Dedifferentiated amniotic fluid mesenchymal stem cell (primary cell): ENCODE measurements at regions not wholly inside any gene's neighbourhood (a gene's known extent, or its start where the extent isn't known, plus 50 kb on each side); places are given as distances from the start of the nearest gene placed in this dataset.
"Not testable (repeated sequence)": the region's sequence is repeated elsewhere in the genome, so short reads cannot be mapped to it uniquely, and the experiment has no call there.

Source experiments
- DNase-seq: peaks from one replicate; pipeline ENCODE4 v3.0.0-alpha.2; 2016; ENCODE audit errors: extremely low spot score

DNA sequence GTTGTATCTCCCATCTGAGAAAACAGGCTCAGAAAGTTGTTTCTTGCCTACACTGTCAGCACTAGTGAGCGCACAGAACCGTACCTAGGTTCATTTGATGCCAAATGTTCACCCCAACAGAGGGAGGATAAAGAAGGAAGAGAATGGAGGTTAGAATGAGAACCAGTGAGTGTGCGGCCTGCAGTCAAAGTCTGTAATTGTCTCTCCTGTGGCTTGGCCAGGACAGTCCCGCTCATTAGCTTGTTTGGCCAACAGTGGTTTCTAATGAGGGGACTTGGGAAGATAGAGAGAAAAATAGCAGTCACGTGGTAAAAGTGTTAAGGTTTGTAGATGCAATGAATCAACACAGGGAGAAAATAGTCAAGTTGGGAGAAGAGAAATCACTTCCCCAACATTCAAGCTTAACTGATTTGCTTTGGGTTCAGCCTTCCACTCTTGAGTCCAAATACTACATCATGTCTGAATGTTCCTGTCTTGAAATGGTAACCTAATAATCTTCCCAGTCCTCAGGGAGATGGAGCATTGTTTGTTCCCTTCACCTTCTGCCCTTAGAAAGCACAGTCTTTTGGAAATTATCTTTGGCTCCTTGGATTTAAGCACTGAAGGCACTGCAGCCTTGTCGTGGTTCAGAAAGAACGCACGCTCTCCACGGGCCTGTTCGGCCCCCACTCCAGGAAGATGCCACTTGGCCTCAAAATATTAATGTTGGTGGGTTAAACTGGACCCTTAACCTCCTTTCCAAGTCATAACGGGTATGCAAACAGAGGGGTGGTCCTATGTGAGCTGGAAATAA lies 360.4 kb upstream of the ZNF32 start:
- no peak for DNase-seq

DNA sequence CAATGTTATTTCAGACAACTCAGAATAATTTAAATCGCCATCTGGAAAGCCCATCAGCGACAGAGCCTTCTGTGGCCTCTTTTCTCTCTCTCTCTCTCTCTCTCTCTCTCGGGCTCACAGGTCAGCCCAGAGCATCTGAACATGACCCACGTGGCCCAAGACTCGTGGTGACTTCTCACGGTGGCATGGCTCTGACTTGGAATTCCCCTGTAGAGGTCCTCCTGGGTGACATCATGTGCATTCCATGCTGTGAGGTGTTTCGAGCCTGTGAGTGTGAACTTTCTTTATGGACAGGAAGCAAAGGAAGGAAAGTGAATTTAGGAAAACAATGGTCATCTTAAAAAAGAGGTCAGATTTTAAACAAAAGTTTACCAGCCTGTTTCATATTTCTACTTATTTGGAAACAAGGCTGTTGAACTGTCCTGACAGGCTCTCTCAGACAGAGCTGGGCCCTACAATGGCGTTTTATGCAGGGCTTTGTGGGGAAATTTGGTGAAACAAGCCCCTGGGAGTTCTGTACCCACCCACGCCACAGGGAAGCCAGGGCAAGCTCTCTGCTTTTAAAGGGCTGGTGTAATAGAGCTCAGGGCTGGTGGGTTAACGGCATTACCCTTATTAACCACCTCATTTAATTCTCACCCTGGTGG lies 359.7 kb upstream of the ZNF32 start:
- no peak for DNase-seq

DNA sequence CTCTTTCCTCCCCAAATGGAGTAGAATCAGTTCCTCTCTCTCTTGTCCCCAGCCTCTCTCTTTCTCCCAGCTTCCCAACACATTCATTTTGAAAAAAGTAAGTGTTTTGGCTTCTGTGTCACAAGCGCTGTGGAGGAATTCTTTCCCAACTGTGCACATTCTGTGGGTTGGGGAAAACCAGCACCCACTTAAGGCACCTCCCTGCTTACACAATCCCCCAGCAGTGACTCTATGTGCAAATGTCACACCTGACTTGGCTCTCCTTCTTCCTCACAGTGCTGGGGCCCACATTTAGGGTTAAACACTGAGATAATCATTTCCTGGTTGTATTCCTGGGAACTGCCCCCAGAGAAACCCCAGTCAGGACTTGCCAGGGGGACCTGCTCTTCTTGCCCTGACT lies 358.1 kb upstream of the ZNF32 start:
- DNase-seq = no peak

DNA sequence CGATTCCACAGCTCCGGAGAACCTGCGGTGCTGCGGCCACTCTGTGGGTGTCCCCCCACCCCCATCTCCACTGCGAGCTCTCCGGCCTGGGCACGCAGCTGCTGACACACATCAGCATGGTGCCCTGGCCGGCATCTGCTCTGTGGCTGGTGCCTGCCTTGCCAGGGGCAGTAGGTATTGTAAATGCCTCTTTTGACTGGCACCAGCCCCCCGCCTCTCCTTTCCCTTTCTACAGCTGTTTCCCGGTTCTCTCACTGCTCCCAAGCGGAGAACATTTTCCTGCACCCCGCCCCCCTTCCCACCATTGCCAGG lies 357.1 kb upstream of the ZNF32 start:
- no peak for DNase-seq

DNA sequence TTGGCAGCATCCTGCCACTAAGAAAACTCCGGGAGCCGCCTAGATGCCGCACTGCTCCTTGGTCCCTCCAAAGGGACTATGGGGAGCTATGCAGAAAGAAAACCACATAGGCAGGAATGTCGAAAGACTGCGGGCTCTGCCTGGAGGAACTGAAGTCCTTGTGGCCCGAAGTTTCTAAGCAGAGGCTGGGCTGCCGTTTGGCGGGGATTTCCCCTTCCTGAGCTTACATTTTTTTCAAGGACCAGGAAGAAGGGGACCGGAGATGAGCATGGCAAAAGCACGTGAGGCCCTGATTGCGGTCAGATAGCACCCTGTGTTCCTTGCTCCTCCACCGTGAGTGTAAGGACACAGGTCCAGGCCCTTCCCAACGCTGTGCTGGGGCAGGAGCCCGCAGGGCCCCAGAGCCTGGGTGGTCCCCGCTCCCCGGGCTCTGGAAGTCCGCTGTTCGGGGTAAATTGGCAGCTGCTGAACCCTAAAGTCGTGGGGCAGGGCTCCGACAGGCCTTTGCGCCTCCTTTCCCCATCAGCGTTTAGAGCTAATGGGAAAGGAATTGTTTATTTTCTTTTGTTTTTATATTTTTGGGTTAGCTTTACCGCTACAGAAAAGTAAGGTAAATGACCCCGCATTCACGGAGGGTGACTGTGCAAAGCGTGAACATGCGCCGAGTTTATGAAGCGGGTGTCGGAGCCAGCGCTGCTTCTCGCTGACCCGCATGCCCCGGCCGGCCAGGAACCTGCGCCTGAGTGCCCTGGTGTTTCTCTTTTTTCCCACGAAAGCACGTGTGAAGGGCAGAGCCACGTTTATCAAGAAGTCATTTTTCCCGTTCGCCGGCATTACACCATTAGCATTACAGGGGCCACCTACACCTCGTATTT lies 356.5 kb upstream of the ZNF32 start:
- no peak for DNase-seq

DNA sequence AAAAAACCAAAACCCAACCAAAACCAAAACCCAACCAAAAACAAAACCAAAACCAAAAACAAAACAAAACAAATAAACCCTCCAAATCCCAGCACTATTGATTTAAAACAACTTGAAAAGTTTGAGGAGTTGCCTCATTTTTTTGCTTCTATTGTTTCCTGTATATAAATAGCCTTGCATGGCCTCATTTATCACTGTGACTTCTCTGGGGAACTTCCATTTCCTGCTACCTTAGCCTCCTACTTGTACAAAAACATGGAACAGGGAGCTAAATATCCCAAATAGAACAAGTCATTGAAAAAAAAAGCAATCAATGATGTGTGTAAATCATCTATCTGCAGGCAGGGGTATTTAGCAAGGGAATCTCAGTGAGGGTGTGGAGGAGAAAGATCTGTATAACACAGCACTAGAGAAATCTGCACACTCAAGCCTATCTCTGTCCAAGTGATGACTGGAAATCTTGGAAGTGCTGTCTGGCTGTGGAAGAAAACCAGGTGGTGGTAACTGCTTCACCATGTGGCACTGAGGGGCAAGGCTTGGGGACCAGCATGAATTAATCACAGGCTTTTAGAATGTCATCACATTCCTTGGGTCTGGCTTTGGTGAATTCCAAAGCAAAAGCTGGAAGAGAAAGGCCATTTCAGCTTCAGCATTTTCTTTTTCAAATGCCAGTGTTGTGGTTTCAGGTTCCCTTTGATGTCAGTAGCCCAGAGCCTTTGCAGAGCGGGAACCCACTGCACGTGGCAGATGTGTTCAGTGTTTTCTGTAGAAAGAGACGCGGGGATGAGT lies 349.5 kb upstream of the ZNF32 start:
- DNase-seq = no peak

DNA sequence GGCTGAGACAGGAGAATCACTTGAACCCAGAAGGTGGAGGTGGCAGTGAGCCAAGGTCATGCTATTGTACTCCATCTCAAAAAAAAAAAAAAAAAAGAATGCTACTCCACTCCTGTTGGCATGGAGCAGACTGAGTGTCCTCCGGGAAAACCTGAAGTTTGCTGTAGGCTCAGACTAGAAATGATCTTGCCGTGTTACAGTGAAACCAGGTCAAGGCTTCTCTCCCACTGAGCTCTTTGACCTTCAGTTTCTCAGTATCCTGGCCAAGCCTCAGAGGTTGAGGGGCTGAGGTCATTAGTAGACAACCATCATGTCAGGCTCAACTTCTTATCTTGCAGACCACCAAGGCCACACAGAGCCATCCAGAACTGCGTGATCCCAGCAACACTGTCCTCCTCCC lies 348.6 kb upstream of the ZNF32 start:
- no peak for DNase-seq

DNA sequence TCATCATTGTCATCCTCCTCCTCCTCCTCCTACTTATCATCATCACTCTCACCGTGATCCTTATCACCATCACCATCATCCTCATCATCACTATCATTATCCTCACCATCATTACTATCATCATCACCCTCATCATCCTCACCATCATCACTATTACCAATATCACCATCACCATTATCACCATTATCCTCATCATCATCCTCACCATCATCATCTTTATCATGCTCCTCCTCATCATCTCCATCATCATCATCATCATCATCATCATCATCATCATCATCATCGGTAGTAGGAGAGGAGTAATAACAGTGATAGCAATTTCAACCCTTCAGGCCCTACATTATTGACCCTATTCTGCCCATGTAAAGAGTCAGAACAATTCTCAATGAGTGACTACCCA lies 345.9 kb upstream of the ZNF32 start:
- no peak for DNase-seq

DNA sequence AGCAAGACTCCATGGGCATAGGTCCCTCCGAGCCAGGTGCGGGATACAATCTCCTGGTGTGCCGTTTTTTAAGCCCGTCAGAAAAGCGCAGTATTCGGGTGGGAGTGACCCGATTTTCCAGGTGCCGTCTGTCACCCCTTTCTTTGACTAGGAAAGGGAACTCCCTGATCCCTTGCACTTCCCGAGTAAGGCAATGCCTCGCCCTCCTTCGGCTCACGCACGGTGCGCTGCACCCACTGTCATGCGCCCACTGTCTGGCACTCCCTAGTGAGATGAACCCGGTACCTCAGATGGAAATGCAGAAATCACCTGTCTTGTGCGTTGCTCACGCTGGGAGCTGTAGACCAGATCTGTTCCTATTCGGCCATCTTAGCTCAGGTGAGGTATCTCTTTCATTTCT lies 344.1 kb upstream of the ZNF32 start:
- not testable (repeated sequence) for DNase-seq

DNA sequence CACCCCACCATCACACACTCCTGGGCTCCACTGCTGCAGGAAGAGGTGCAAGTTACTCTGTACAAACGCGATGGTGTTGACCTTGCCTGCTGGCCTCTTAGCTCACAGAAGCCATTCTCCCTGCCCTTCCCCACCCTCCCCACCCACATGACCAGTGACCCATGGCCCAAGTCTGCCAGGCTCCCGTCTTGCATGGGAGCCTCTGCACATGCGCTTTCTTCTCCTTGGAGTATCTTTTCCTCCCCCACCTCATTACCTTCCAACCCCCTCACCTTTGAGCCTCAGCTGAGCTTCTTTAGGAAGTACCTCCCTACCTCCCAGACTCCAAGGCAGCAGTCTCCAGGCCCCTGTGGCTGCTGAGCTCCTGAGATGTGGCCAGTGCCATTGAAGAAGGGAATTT lies 337.7 kb upstream of the ZNF32 start:
- no peak for DNase-seq

DNA sequence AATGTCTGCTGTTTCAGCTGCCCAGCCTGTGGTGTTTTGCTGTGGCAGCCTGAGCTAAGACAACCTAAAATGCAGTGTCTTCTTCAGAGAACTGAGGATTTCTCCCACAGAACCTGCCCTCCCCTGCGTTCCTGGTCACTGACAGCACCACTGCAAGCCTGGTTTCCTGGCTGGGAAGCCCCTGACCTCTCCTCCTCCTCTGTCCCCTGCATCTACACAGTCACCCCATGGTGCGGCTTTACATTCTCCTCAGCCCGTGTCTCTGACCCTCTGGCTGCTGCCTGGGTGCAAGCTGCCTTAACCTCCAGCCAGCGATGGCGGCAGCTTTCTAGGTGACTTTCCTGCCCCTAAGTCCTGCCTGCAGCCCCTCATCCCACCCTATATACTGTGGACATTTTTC lies 337.3 kb upstream of the ZNF32 start:
- no peak for DNase-seq

DNA sequence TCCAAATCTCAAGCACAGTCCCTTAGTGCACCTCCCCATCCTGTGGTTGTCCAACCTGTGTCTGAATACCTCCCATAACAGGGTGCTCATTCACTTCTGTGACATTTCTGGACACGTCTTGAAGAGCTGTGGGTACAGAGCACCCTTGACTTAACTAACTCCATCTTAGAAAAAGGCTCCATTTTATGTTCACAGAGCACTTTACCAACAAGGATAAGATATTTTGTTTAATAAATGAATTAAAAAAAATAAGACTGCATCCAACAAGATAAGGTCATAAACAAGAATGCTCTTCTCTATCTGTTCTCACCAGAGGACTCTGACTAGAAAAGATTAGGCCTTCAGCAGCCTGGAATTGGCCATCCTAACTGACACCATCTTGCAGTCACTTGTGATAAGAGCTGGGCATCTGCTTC lies 335.2 kb upstream of the ZNF32 start:
- no peak for DNase-seq

DNA sequence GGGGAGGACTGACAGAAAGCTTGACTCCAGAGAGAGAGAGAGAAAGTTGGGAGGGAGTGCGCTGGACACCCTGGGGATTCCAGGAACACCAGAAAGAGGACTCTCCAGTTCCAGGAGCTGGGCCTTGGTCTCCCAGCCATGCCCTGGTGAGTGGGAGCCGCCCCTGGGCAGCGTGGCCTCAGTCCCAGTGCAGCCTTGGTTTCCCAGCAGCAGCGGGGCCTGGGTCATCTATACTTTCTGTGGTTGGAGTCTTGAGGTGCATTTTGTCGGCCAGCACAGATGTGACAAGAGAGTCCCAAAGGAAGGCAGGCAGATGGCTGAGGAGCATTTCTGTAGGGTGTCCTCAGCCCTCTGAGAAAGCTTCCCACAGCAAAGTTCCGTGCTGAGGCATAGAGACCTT lies 334.7 kb upstream of the ZNF32 start:
- no peak for DNase-seq

DNA sequence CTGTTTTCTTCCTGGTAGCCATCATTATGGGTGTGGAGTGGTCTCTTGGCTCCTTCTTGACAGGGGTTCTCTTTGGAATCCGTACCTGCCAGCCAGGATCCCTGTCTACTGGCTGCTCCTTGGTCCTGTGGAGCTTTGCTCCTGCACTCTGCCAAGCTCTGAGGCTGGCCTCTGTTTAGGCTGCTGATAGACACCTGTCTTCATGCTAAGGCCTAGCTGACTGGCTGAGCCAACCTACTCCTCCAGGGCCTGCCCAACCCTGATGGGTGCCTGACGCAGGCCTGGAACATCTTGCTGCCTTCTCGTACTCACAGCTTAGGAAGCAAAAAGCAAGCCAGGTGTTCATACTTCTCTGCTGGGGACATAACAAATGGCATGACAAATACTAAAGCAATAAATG lies 333.6 kb upstream of the ZNF32 start:
- no peak for DNase-seq

DNA sequence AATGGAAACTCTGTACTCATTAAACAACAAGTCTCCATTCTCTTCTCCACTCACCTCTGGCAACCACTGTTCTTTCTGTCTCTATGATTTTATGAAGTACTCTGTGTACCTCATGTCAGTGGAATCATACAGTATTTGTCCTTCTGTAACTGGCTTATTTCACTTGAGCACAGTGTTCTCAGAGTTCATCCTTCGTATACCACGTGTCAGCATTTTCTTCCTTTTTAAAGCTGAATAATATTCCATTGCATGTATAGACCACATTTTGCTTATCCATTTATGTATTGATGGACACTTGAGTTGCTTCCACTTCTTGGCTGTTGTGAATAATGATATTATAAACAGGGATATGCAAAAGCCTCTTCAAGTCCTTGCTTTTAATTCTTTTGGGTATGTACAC lies 333.0 kb upstream of the ZNF32 start:
- DNase-seq = no peak

DNA sequence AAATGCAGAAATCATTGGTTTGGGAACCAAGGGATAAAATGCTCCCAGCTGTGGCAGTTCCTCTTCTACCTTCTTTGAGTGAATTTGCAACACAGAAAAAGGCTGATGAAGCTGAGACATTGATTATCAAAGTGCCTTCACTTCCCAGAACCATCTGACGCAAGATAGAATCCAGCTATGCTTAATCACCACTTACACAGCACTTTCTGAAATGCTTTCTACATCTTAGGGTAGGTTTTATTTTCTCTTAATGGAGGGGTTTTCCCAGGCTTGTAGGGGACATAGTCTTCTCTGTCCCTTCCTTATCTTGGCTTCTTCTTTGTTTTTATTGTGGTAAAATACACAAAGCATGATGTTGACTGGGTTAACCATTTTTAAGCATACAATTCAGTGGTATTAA lies 332.6 kb upstream of the ZNF32 start:
- no peak for DNase-seq

DNA sequence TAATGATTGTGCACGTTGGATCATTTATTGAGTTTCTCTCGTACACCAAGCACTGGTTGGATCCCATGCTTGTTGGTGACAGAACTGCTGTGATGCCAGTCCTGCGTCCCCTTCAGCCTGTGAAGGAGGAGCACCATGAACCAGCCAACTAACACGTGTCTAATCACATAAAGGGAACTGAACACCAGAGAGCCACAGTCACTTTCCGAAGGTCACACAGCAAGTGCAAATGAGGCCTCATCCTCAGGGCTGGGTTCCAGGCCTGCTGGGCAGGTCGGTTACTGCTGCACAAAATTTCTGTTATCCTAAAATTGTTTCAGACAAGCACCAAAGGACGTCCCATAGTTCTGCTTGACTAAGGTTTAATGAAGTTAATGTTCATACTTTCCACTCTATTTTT lies 332.0 kb upstream of the ZNF32 start:
- DNase-seq = no peak

DNA sequence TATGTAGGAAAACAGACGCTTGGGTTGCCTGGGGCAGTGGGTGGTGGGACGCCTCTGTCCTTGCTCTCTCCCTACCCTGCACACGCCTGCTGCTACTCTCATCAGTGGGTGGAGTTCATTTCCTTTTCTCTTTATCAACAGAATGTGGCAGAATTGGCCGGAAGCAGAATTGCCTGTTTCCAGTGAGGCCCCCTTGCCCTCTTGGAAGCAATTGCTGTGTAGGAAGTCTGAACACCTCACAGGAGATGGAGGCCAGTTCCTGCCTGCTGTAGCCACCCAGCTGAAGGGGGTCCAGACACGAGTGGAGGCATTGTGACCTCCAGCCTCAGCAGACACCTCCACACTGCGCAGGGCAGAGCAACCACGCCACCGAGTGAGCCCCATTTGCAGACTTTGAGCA lies 331.6 kb upstream of the ZNF32 start:
- no peak for DNase-seq

DNA sequence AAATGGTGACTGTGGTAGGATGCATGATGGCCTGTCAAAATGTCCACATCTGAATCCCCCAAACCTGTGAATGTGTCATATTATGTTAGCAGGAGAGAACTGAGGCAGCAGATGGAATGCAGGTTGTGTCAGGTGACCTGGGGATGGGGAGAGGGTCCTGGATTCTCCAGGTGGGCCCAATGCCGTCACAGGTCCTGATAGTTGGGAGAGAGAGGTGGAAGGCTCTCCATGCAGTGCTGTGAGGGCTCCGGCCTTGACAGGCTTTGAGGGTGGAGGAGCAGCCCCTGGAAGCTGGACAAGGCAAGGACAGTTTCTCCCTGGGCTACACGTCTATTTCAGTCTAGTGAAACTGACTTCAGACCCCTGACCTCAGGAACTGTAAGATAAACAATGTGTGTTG lies 330.9 kb upstream of the ZNF32 start:
- no peak for DNase-seq

DNA sequence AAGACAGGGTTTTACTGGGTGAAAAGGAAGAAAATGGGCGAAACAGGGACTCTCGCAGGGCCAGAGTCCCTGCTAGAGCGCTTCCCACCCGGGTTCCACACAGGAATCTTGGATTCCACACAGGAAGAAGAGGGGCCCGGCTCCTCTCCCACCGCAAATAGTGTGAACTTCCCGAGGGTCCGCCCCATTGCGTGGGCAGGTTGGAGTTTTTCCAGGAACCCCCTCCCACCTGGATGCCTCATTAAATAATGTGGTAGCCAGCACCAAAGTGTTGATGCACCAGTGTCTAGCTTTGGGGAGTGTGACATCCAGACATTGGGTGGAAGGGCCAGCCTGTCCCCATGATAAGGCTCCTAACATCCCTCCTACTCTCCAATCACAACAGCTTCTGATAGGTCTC lies 330.3 kb upstream of the ZNF32 start:
- DNase-seq = no peak

DNA sequence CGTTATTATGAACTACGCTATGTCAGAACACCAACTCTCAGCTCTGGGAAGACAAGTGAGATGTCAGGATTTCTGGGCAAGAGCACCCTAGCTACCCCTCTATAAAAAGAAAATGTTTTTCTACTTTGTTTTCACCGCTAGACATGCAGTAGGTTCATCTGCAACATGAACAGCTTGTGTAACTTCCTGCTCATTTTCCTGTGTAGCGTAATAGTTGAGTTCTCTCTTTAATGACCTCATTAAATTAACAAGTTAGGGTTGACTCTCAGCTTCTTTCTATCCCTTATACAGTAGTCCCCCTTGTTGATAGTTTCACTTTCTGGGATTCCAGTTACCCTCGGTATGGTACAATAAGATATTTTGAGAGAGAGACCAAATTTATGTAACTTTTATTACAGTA lies 329.4 kb upstream of the ZNF32 start:
- DNase-seq = no peak

DNA sequence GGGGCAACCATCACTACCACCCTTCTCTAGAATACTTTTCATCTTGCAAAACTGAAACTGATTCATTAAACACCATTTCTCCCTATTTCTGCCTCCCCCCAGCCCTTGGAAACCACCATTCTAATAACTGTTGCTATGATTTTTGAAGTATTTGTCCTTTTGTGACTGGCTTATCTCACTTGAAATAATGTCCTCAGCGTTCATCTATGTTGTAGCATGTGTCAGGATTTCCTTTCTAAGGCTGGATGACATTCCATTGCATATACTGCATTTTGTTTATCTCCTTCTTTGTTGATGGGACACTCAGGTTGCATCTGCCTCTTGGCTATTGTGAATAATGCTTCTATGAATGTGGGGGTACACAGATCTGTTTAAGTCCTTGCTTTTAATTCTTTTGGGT lies 327.6 kb upstream of the ZNF32 start:
- no peak for DNase-seq
